Neural progenitor cell (in vitro differentiated cells): ENCODE measurements at regions not wholly inside any gene's neighbourhood (a gene's known extent, or its start where the extent isn't known, plus 50 kb on each side); places are given as distances from the start of the nearest gene placed in this dataset.

Source experiments
- EZH2 ChIP-seq: fragments of 200-600 bp; sonication (generic); IDR thresholded peaks from 2 replicates; pipeline ENCODE4 v1.6.1; 2017; ENCODE audit warnings: antibody characterized with exemption, mild to moderate bottlenecking, moderate library complexity
- EZH2phosphoT487 ChIP-seq: fragments of 200-600 bp; sonication (generic); IDR thresholded peaks from 2 replicates; pipeline ENCODE4 v1.6.1; 2017; ENCODE audit warnings: antibody characterized with exemption
- TF ChIP-seq, protein P1 (sequence below): fragments of 200-600 bp; sonication (generic); IDR thresholded peaks from 2 replicates; pipeline ENCODE4 v1.5.1; 2017; ENCODE audit warnings: antibody characterized with exemption, mild to moderate bottlenecking

- TF ChIP-seq, protein P1, sequence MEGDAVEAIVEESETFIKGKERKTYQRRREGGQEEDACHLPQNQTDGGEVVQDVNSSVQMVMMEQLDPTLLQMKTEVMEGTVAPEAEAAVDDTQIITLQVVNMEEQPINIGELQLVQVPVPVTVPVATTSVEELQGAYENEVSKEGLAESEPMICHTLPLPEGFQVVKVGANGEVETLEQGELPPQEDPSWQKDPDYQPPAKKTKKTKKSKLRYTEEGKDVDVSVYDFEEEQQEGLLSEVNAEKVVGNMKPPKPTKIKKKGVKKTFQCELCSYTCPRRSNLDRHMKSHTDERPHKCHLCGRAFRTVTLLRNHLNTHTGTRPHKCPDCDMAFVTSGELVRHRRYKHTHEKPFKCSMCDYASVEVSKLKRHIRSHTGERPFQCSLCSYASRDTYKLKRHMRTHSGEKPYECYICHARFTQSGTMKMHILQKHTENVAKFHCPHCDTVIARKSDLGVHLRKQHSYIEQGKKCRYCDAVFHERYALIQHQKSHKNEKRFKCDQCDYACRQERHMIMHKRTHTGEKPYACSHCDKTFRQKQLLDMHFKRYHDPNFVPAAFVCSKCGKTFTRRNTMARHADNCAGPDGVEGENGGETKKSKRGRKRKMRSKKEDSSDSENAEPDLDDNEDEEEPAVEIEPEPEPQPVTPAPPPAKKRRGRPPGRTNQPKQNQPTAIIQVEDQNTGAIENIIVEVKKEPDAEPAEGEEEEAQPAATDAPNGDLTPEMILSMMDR = no peak
- no peak for TF ChIP-seq EZH2
- TF ChIP-seq EZH2phosphoT487 = no peak
These were observed 158.9 kb upstream of the AGR3 start for GRCh38 chr7:17040716-17041115.
